Transverse colon (tissue), 4 donors: ENCODE measurements at regions not wholly inside any gene's neighbourhood (a gene's known extent, or its start where the extent isn't known, plus 50 kb on each side); places are given as distances from the start of the nearest gene placed in this dataset.

Experiments
- CTCF ChIP-seq, 5 experiments: fragments of 200-600 bp in 3 of 5; fragments of 450-650 bp in 2 of 5; sonication (generic) in 3 of 5; IDR thresholded peaks; 1 replicate in 2 of 5; 2 replicates in 3 of 5; pipeline ENCODE4 v1.5.1; 2016 to 2017; ENCODE audit warnings: antibody characterized with exemption in 5 of 5, inconsistent platforms in 3 of 5, mild to moderate bottlenecking in 2 of 5, moderate library complexity in 1 of 5
- EP300 ChIP-seq: sonication (generic); formaldehyde crosslinking; IDR thresholded peaks from one replicate; pipeline ENCODE4 v1.6.1; 2017; ENCODE audit warnings: antibody characterized with exemption, low read depth
- POLR2AphosphoS5 ChIP-seq, 3 donors: sonication (generic); formaldehyde crosslinking; IDR thresholded peaks; one replicate each; pipeline ENCODE4 v1.6.1; 2016; ENCODE audit warnings: antibody characterized with exemption in 3 of 3

- TF ChIP-seq CTCF (IDR thresholded peaks at IDR 0.05) (no peak), POLR2AphosphoS5 (IDR thresholded peaks at IDR 0.05) (no peak), EP300 (no peak)
These were observed 164.9 kb upstream of the SLC38A2 start for GRCh38 chr12:46537387-46537955.
